ENCODE measurements at regions not wholly inside any gene's neighbourhood (a gene's known extent, or its start where the extent isn't known, plus 50 kb on each side); places are given as distances from the start of the nearest gene placed in this dataset.

GRCh38 chr4:114472269-114473032 lies 126.2 kb upstream of the UGT8 start:
- no peak for DNase-seq

- DNase-seq = no peak
Observed at GRCh38 chr4:114474188-114474800, 124.3 kb upstream of the UGT8 start.

- DNase-seq = no peak
Observed at GRCh38 chr4:114476310-114476709, 122.3 kb upstream of the UGT8 start.

- DNase-seq = no peak
Observed at GRCh38 chr4:114479595-114479994, 119.0 kb upstream of the UGT8 start.

- DNase-seq = no peak
Observed at GRCh38 chr4:114481856-114482255, 116.8 kb upstream of the UGT8 start.

GRCh38 chr4:114487101-114487500 lies 111.5 kb upstream of the UGT8 start:
- DNase-seq = no peak

GRCh38 chr4:114488301-114488982 lies 110.2 kb upstream of the UGT8 start:
- no peak for DNase-seq

- no peak for DNase-seq
Observed at GRCh38 chr4:114494246-114494803, 104.3 kb upstream of the UGT8 start.

- DNase-seq = no peak
Observed at GRCh38 chr4:114495471-114495928, 103.1 kb upstream of the UGT8 start.

- no peak for DNase-seq
Observed at GRCh38 chr4:114497116-114497515, 101.5 kb upstream of the UGT8 start.

GRCh38 chr4:114509340-114509739 lies 89.3 kb upstream of the UGT8 start:
- no peak for DNase-seq

GRCh38 chr4:114512595-114513295 lies 85.9 kb upstream of the UGT8 start:
- no peak for DNase-seq

GRCh38 chr4:114519368-114519767 lies 79.2 kb upstream of the UGT8 start:
- DNase-seq = no peak

- no peak for DNase-seq
Observed at GRCh38 chr4:114527170-114527569, 71.4 kb upstream of the UGT8 start.

- no peak for DNase-seq
Observed at GRCh38 chr4:114527637-114528036, 71.0 kb upstream of the UGT8 start.

- DNase-seq = no peak
Observed at GRCh38 chr4:114535725-114536124, 62.9 kb upstream of the UGT8 start.

GRCh38 chr4:114537352-114537751 lies 61.3 kb upstream of the UGT8 start:
- no peak for DNase-seq

- no peak for DNase-seq
Observed at GRCh38 chr4:114538012-114538617, 60.5 kb upstream of the UGT8 start.

GRCh38 chr4:114539985-114540384 lies 58.6 kb upstream of the UGT8 start:
- no peak for DNase-seq

- no peak for DNase-seq
Observed at GRCh38 chr4:114547340-114548134, 51.1 kb upstream of the UGT8 start.
